ENCODE measurements at regions not wholly inside any gene's neighbourhood (a gene's known extent, or its start where the extent isn't known, plus 50 kb on each side); places are given as distances from the start of the nearest gene placed in this dataset.

DNA sequence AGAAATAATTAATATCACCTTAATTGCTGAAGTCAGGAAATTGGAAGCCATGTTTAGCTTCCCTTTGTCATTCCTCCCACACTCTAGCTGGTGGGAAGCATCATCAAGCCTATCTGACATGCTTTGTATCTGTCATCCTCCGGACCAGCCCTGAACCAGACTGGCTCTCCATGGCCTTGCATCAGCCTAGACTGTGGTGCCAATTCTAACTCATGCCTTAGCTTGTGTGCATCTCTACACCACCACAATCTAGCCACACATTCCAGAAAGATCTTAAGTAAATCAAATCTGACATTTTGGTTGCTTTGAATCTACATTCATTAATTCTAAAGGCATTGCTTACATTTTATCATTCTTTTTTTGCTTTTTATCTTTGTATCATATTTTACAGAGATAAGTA lies 196.4 kb upstream of the VSTM2A start:
- Histone ChIP-seq H3K27ac (no peak overlapping the region), H2AFZ (no peak overlapping the region), H3K9me3 (ENCODE audit: insufficient read depth, low read depth) (no peaks in the 10 kb centered on the region), H3K27me3 (ENCODE audit: insufficient read depth, low read depth) (no peaks in the 10 kb centered on the region), H3K9me2 (ENCODE audit: insufficient read depth) (no peaks in the 10 kb centered on the region), H3F3A (ENCODE audit: insufficient read depth, low read depth) (no peaks in the 10 kb centered on the region), H3K4me1 (replicated peaks; ENCODE audit: insufficient read depth) (no peaks in the 10 kb centered on the region), H3K4me2 (no peak overlapping the region), H4K20me1 (ENCODE audit: insufficient read depth) (no peaks in the 10 kb centered on the region), H3K79me2 (ENCODE audit: low read depth) (no peaks in the 10 kb centered on the region), H3K36me3 (ENCODE audit: low read depth) (no peaks in the 10 kb centered on the region), H3K4me3 (no peak overlapping the region)
- intact Hi-C loops (cut with micrococcal nuclease; ENCODE audit: unreplicated experiment): no loop called here
- POLR2A ChIA-PET (ENCODE audit: unreplicated experiment): no interaction called here
- no peak for DNase-seq
- CTCF ChIA-PET: no interaction called here
- no TSS peak for BruUV-seq (replicated peaks)
- TF ChIP-seq CTCF (conservative IDR thresholded peaks at IDR 0.05): no peak
- TF ChIP-seq EZH2 (IDR thresholded peaks at IDR 0.05; ENCODE audit: low read depth): no peak

DNA sequence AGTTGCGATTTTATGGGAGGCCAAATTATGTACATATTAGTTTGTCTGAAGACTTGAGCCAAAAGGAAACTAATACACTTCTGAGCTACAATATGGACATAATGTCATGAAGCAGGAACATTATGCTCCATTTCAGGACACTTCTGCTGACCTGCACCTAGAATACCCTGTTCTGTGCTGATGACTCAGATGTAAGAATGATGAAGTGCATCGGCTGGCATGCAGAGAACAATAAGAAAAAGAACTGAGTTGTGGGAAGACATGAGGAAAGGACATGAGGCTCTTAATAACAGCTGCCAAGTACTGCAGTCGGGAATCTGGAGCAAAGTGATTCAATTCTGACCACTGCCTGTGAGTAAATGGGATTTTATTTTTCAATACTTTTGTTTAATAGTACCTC lies 192.9 kb upstream of the VSTM2A start:
- intact Hi-C loops (cut with micrococcal nuclease; ENCODE audit: unreplicated experiment): no loop called here
- POLR2A ChIA-PET (ENCODE audit: unreplicated experiment): no interaction called here
- Histone ChIP-seq H3K4me1 (replicated peaks; ENCODE audit: insufficient read depth) (no peaks in the 10 kb centered on the region), H3F3A (ENCODE audit: insufficient read depth, low read depth) (no peaks in the 10 kb centered on the region), H3K27me3 (ENCODE audit: insufficient read depth, low read depth) (no peaks in the 10 kb centered on the region), H4K20me1 (ENCODE audit: insufficient read depth) (no peaks in the 10 kb centered on the region), H3K4me2 (no peak overlapping the region), H3K36me3 (ENCODE audit: low read depth) (no peaks in the 10 kb centered on the region), H2AFZ (no peak overlapping the region), H3K79me2 (ENCODE audit: low read depth) (no peaks in the 10 kb centered on the region), H3K27ac (no peak overlapping the region), H3K4me3 (no peak overlapping the region), H3K9me3 (ENCODE audit: insufficient read depth, low read depth) (no peaks in the 10 kb centered on the region), H3K9me2 (ENCODE audit: insufficient read depth) (no peaks in the 10 kb centered on the region)
- no peak for DNase-seq
- CTCF ChIA-PET: no interaction called here
- TF ChIP-seq CTCF (conservative IDR thresholded peaks at IDR 0.05): no peak
- no peak for TF ChIP-seq EZH2 (IDR thresholded peaks at IDR 0.05; ENCODE audit: low read depth)
- BruUV-seq (replicated peaks): no TSS peak

GRCh38 chr7:54354436-54354835 lies 187.7 kb upstream of the VSTM2A start:
- H3K36me3 ChIP-seq (ENCODE audit: low read depth): no peaks in the 10 kb centered on the region
- peak overlapping the region; percentile 35 for H3K4me2 ChIP-seq
- no peaks in the 10 kb centered on the region for H3K27me3 ChIP-seq (ENCODE audit: insufficient read depth, low read depth)
- no peak overlapping the region; the same call in 1 of the 2 replicates for H3K4me3 ChIP-seq
- CTCF ChIA-PET: no interaction called here
- no peaks in the 10 kb centered on the region for H4K20me1 ChIP-seq (ENCODE audit: insufficient read depth)
- H3K4me1 ChIP-seq (replicated peaks; ENCODE audit: insufficient read depth): no peaks in the 10 kb centered on the region
- H3K9me2 ChIP-seq (ENCODE audit: insufficient read depth): 0 out of 2 replicates have a peak, but pooled peaks cover 3% of the 10 kb centered on the region
- peak overlapping the region; percentile 19; the same call in 1 of the 2 replicates for H2AFZ ChIP-seq
- H3K27ac ChIP-seq: no peak overlapping the region
- no peaks in the 10 kb centered on the region for H3K9me3 ChIP-seq (ENCODE audit: insufficient read depth, low read depth)
- H3K79me2 ChIP-seq (ENCODE audit: low read depth): no peaks in the 10 kb centered on the region
- no TSS peak for BruUV-seq (replicated peaks)
- intact Hi-C loops (cut with micrococcal nuclease; ENCODE audit: unreplicated experiment): no loop called here
- peak in 1 of 2 experiments; percentile 21 for DNase-seq
- H3F3A ChIP-seq (ENCODE audit: insufficient read depth, low read depth): no peaks in the 10 kb centered on the region
- no peak for TF ChIP-seq EZH2 (IDR thresholded peaks at IDR 0.05; ENCODE audit: low read depth)
- no peak for TF ChIP-seq CTCF (conservative IDR thresholded peaks at IDR 0.05)
- POLR2A ChIA-PET (ENCODE audit: unreplicated experiment): no interaction called here
